ENCODE measurements at regions not wholly inside any gene's neighbourhood (a gene's known extent, or its start where the extent isn't known, plus 50 kb on each side); places are given as distances from the start of the nearest gene placed in this dataset.

DNA sequence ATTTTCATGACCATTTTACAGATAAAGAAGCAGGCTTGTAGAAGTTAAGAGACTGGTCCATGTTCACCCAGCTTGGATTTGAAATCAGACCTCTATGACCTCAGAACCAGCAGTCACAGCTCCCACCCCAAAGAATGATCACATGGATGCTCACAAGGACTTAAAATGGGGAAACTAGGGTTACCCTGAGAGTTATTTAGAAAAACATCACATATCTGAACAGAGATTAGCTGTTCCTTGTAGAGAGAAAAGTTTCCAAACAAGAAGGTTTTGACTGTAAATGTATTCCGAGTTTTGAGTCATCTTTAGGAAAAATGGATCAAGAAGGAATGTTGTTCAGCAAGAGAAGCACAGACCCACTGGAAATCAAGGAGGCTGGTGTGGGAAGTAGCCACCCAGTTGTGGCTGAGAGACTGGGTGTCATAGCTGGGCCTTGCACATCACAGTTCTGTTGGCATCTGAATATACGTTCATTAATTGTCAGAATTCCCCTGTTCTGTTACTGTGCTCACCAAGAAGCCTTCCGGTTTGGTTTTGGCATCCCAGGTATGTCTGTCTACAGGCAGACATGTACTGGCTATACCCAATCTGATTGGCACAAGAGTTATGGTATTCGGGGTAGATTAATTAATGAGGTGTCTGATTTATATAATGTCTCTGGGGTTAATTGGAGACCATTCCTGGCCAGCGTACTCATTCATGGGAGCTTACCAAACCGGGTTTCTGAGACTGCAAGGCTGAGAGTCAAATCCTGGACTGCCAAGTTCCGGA, 371.8 kb upstream of the SLC14A2 start:
- TF ChIP-seq, protein P1, sequence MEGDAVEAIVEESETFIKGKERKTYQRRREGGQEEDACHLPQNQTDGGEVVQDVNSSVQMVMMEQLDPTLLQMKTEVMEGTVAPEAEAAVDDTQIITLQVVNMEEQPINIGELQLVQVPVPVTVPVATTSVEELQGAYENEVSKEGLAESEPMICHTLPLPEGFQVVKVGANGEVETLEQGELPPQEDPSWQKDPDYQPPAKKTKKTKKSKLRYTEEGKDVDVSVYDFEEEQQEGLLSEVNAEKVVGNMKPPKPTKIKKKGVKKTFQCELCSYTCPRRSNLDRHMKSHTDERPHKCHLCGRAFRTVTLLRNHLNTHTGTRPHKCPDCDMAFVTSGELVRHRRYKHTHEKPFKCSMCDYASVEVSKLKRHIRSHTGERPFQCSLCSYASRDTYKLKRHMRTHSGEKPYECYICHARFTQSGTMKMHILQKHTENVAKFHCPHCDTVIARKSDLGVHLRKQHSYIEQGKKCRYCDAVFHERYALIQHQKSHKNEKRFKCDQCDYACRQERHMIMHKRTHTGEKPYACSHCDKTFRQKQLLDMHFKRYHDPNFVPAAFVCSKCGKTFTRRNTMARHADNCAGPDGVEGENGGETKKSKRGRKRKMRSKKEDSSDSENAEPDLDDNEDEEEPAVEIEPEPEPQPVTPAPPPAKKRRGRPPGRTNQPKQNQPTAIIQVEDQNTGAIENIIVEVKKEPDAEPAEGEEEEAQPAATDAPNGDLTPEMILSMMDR (IDR thresholded peaks at IDR 0.05) = no peak

DNA sequence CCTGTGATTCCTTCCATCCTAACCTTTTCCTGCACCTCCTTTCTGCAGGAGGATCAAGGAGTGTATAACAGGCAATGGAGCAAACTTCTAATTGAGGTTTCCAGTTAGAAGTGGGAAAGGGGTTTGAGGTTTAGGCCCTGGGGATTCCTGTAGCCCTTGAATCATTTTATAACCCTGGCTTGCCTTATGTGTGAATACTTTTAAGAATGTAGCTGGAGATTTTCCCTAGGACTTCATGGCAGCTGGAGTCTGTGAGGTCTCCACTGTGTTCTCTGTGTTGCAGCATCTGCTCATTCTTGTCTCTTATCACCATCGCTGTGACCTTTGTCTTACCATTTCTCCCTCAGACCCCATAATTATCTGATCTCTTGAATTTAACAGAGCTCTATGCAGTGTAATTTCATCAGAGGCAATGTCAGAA, 370.2 kb upstream of the SLC14A2 start:
- TF ChIP-seq, protein P1 (IDR thresholded peaks at IDR 0.05) = no peak

DNA sequence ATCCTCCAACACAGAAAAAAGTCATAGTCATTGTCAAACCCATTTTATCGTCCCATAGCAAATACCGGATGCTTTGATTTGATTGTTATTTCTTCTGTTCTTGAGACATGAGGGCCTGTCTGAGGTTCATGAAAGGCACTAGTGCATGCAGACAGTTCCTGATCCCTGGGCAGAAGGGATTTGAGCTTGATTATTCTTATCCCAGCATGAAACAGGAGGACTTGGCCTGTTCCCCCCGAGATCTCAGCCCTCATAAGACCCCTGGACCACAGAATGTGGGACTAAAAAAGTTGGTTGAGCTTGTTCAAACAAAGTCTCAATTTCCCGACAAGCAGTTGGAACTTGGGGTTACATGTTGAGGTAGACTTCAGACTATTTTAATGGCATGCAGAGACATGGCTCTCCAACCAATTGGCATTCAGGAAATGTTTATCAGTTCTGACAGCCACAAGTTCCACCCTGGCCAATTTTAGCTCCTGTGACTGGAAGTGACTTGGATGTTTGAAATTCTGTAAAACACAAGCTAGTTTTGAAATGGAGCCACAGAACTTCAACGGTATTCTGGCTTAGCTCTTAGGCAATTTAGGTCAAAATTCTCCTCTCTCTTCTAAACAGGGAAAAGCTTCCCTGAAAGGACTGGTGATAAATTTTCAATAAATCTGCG, 366.9 kb upstream of the SLC14A2 start:
- TF ChIP-seq, protein P1 (IDR thresholded peaks at IDR 0.05) = no peak

DNA sequence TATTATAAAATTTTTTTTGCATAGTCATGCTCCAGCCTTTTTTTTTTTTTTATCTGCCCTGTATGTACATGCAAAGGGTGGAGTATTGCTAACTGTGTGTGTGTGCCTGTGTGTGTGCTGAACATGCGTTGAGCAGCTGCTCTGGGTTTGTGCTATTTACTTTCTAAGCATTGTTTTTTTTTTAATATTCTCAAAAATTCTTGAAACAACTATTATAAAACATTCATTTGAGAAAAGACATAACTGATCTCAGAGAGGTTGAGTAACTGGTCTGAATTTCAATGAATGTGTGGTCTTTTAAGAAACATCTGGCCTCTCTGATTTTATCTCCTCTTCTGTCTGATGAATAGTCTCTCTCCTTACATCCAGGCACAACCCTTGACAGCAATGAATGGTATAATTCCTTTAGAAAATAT, 366.0 kb upstream of the SLC14A2 start:
- TF ChIP-seq, protein P1 (IDR thresholded peaks at IDR 0.05) = no peak

DNA sequence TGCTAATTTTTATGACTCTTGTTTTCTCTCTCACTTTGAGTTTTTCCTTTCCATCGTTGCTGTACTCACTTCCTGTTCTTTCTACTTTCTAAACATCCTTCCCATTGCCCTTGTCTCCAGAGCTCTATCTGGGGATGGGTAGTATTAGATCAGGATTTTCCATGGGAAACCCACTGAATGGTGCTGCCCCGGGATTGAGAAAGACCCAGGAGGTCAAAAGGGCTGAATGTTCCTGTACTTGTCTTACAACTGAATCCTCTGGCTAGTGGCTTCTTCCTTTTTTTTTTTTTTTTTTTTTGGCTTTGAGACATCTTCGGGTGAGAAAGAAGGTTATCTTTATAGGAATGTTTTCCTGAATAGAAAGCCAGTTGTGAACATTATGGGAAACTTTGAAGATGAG, 364.8 kb upstream of the SLC14A2 start:
- TF ChIP-seq, protein P1 (IDR thresholded peaks at IDR 0.05) = no peak

DNA sequence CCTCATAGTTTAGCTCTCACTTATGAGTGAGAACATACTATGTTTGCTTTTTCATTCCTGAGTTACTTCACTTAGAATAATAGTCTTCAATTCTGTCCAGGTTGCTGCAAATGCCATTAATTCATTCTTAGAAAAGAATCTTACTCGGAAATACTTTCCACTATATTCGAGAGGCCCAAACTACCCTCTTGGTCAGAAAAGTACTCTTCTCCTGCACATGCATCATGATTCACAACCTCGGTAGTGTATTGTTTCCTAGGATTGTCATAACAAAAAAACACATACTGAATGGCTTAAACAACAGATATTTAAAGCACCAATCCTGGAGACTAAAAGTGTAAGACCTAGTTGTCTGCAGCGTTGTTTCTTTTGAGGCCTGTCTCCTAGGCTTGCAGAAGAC, 364.0 kb upstream of the SLC14A2 start:
- TF ChIP-seq, protein P1 (IDR thresholded peaks at IDR 0.05) = no peak

DNA sequence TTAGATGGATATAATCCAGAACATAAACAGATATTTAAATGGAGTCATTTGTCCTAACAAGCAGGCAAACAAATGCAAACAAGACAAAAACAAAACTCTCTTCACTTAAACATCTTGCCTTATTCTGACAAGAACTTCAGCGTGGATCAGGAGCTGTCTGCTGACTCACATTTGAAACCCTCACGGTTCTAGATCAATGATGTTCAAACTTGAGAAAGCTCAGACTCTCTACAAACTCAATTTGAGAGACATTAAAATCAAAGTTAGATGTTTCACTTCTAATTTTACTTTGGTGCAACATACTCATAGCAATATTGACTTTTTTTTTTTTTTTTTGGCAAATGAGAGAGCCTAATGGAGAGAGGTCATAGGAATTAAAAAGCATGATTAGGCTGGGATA, 362.8 kb upstream of the SLC14A2 start:
- TF ChIP-seq, protein P1 (IDR thresholded peaks at IDR 0.05) = no peak

All from LNCAP (cell line).